Liver (tissue), 2 donors: ENCODE measurements at regions not wholly inside any gene's neighbourhood (a gene's known extent, or its start where the extent isn't known, plus 50 kb on each side); places are given as distances from the start of the nearest gene placed in this dataset.

Experiments used
- CTCF ChIP-seq: fragments of 150-350 bp; IDR thresholded peaks from 2 replicates; pipeline ENCODE4 v1.5.1; 2017; ENCODE audit warnings: improper control_type of control experiment, low read depth, low read length; ENCODE audit not compliant: missing input control
- REST ChIP-seq: IDR thresholded peaks from 2 replicates; pipeline ENCODE4 v1.6.1; 2016; ENCODE audit warnings: antibody characterized with exemption, mild to moderate bottlenecking
- donor health status: healthy.

- TF ChIP-seq REST (no peak), CTCF (no peak)
Observed at GRCh38 chr20:51096582-51097267, 73.8 kb upstream of the KCNG1 start.
